SU-DHL-6 (cell line): ENCODE measurements at regions not wholly inside any gene's neighbourhood (a gene's known extent, or its start where the extent isn't known, plus 50 kb on each side); places are given as distances from the start of the nearest gene placed in this dataset.

Experiments used
- H2AFZ ChIP-seq: fragments of 200-600 bp; sonication (generic); 2 replicates; pipeline ENCODE4 v1.6.1; 2014; ENCODE audit warnings: low read depth, mild to moderate bottlenecking, moderate library complexity, mixed read lengths, antibody characterized with exemption, low read length; ENCODE audit not compliant: severe bottlenecking
- H3F3A ChIP-seq: fragments of 200-600 bp; shearing (Covaris generic); 2 replicates; pipeline ENCODE4 v1.6.0; 2016; ENCODE audit warnings: antibody characterized with exemption, mild to moderate bottlenecking; ENCODE audit not compliant: insufficient read depth
- H3K27ac ChIP-seq: fragments of 200-600 bp; sonication (generic); 2 replicates; pipeline ENCODE4 v1.5.1; 2016; ENCODE audit warnings: low read depth, mild to moderate bottlenecking, low read length, moderate library complexity, mixed read lengths
- H3K27me3 ChIP-seq: fragments of 200-600 bp; sonication (generic), shearing (Covaris generic); 2 replicates; pipeline ENCODE4 v1.6.0; 2014; ENCODE audit warnings: mild to moderate bottlenecking, low read length
- H3K36me3 ChIP-seq: fragments of 200-600 bp; sonication (generic); 2 replicates; pipeline ENCODE4 v1.6.1; 2014; ENCODE audit warnings: mild to moderate bottlenecking, low read length, mixed read lengths
- H3K4me2 ChIP-seq: fragments of 300-600, 200-600 bp; shearing (Covaris generic), sonication (generic); 2 replicates; pipeline ENCODE4 v1.6.0; 2014; ENCODE audit warnings: low read length, low read depth, mild to moderate bottlenecking; ENCODE audit not compliant: poor library complexity, severe bottlenecking
- H3K4me3 ChIP-seq: fragments of 200-600 bp; sonication (generic); 2 replicates; pipeline ENCODE4 v1.5.1; 2014; ENCODE audit warnings: antibody characterized with exemption, low read length, mild to moderate bottlenecking, mixed read lengths; ENCODE audit not compliant: insufficient read depth, poor library complexity, severe bottlenecking
- H3K79me2 ChIP-seq: fragments of 200-600 bp; sonication (generic); 2 replicates; pipeline ENCODE4 v1.6.1; 2014; ENCODE audit warnings: mild to moderate bottlenecking, low read length, moderate library complexity; ENCODE audit not compliant: insufficient read depth
- H3K9ac ChIP-seq: fragments of 200-600 bp; sonication (generic); 2 replicates; pipeline ENCODE4 v1.7.0; 2014; ENCODE audit warnings: mild to moderate bottlenecking, low read length
- H3K9me2 ChIP-seq: fragments of 200-600 bp; sonication (generic); replicated peaks from 2 replicates; pipeline ENCODE4 v1.6.1; 2014; ENCODE audit warnings: low read length; ENCODE audit not compliant: insufficient read depth
- H3K9me3 ChIP-seq: fragments of 200-600 bp; sonication (generic); 2 replicates; pipeline ENCODE4 v1.6.1; 2014; ENCODE audit warnings: low read length, mixed read lengths; ENCODE audit not compliant: insufficient read depth
- H4K20me1 ChIP-seq: fragments of 200-600 bp; sonication (generic); 2 replicates; pipeline ENCODE4 v1.6.1; 2014; ENCODE audit warnings: low read depth, mild to moderate bottlenecking, antibody characterized with exemption, low read length, moderate library complexity, mixed read lengths
- CTCF ChIP-seq: fragments of 200-600 bp; sonication (generic); IDR thresholded peaks from one replicate; pipeline ENCODE4 v1.5.1; 2017; ENCODE audit warnings: antibody characterized with exemption, mild to moderate bottlenecking, low read length, moderate library complexity; ENCODE audit not compliant: insufficient read depth, poor library complexity, severe bottlenecking
- EZH2phosphoT487 ChIP-seq: fragments of 200-600 bp; sonication (generic), shearing (Covaris generic); conservative IDR thresholded peaks from 2 replicates; pipeline ENCODE4 v1.6.1; 2018; ENCODE audit warnings: mild to moderate bottlenecking, antibody characterized with exemption, low read length, moderate library complexity, mixed read lengths

GRCh38 chr2:120430957-120431356 lies 85.0 kb downstream of the INHBB start:
- Histone ChIP-seq H3K4me2 (no peak overlapping the region), H3K9me3 (no peaks in the 10 kb centered on the region), H3K79me2 (no peaks in the 10 kb centered on the region), H3K27me3 (no peaks in the 10 kb centered on the region), H2AFZ (no peak overlapping the region), H3K36me3 (no peaks in the 10 kb centered on the region), H3K9me2 (no peaks in the 10 kb centered on the region), H3K9ac (no peak overlapping the region), H4K20me1 (no peaks in the 10 kb centered on the region), H3K27ac (no peak overlapping the region), H3K4me3 (no peak overlapping the region), H3F3A (no peaks in the 10 kb centered on the region)
- no peak for TF ChIP-seq EZH2phosphoT487
- no peak for TF ChIP-seq CTCF

DNA sequence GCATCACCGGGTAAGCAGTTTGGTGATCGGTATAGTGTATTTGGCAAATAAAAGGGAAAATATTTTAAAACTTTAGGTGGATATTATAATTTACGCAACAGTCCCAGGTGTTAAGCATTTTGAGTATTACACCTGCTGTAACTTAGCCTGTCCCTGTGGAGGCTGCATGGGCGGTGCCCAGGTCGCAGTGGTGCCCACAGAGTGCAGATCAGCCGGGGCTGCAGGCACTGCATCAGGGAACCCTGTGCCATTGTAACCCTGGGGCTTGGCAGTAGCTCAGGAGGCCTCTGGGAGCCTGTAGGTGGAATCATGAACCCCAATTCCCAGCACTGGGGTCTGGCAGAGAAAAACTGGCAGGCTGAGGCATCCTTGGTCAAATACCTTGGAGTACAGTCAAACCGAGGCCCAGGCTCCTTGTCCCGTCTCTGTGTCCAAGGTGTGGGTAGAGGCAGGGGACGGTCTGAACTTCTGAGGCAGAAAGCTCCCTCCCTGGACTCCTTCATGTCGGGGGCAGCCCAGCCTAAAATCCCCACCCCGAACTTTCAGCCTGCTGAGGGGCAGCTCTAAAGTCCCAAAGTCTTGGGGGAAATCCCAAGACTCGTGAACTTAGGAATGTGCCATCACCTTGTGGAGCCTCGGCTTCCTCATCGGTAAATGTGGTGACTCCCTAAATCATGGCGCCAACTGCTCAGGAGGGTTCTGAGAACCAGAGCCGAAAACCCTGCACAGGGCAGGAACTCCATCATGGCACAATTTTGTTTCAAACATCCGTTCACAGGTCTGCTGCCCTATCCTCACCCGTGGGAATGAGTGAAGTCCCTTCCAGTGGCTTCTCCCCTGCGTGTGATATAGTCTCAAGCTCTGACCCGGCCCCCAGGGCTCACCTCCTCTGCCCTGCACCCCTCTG lies 85.7 kb downstream of the INHBB start:
- no peaks in the 10 kb centered on the region for H3K36me3 ChIP-seq
- H3K4me2 ChIP-seq, result no peak overlapping the region
- no peak overlapping the region for H2AFZ ChIP-seq
- H3K27me3 ChIP-seq, result no peaks in the 10 kb centered on the region
- no peaks in the 10 kb centered on the region for H3F3A ChIP-seq
- H4K20me1 ChIP-seq, result no peaks in the 10 kb centered on the region
- no peak for TF ChIP-seq EZH2phosphoT487
- no peak for TF ChIP-seq CTCF
- H3K4me3 ChIP-seq, result no peak overlapping the region
- H3K9ac ChIP-seq, result no peak overlapping the region
- no peaks in the 10 kb centered on the region for H3K79me2 ChIP-seq
- H3K27ac ChIP-seq, result no peak overlapping the region
- no peaks in the 10 kb centered on the region for H3K9me2 ChIP-seq
- H3K9me3 ChIP-seq, result no peaks in the 10 kb centered on the region

DNA sequence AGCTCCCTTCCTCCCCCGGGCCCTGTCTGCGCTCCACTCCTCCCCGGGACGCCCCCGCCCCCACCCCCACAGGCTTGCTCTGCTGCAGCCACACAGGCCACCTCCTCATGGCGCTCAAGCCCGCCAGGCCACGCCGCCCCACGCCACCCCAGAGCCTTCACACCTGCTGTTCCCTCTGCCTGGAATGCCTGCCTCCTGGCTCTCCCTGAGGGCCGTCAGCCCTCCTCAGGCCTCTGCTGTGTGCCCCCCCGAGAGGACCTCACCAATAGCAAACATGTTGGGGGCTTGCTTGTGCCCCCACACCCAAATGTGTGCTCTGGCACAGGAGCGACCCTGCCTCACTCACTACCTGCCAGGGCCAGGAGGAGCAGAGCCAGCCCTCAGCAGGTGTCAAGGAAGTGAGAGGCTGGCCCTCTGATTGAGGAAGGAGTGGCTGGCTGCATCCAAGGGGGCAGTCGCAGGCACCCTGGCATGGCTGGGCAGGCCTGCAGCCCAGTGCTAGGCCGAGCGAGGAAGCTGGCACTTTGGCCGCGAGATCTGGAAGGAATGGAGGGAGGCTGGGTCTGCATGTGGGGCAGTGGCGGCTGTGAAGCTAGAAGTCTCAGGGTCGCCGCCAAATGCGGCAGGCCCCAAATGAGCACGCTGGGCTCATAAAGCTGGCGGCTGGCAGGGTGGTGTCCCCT lies 86.5 kb downstream of the INHBB start:
- Histone ChIP-seq H3K4me2 (no peak overlapping the region), H4K20me1 (no peaks in the 10 kb centered on the region), H2AFZ (no peak overlapping the region), H3K9me2 (no peaks in the 10 kb centered on the region), H3K27me3 (no peaks in the 10 kb centered on the region), H3K27ac (no peak overlapping the region), H3K4me3 (no peak overlapping the region), H3K9ac (no peak overlapping the region), H3K9me3 (no peaks in the 10 kb centered on the region), H3K79me2 (no peaks in the 10 kb centered on the region), H3F3A (no peaks in the 10 kb centered on the region), H3K36me3 (no peaks in the 10 kb centered on the region)
- TF ChIP-seq EZH2phosphoT487, result no peak
- no peak for TF ChIP-seq CTCF
